Tibial artery (tissue), 4 donors: ENCODE measurements at regions not wholly inside any gene's neighbourhood (a gene's known extent, or its start where the extent isn't known, plus 50 kb on each side); places are given as distances from the start of the nearest gene placed in this dataset.

ENCODE experiments used
- DNase-seq, 2 donors: peaks; one replicate each; pipeline ENCODE4 v3.0.0-alpha.2; 2019
- H3K27ac ChIP-seq, 2 donors: fragments of 200-600 bp; sonication (generic) in 1 of 2; 1 replicate in 1 of 2; 2 replicates in 1 of 2; pipeline ENCODE4 v1.5.1; 2018 to 2019; ENCODE audit warnings: mild to moderate bottlenecking in 1 of 2
- H3K27me3 ChIP-seq, 2 donors: fragments of 200-600 bp; sonication (generic) in 1 of 2; one replicate each; pipeline versions ENCODE4 v1.5.1 to v1.6.0; 2016 to 2019
- H3K36me3 ChIP-seq, 3 donors: fragments of 200-600 bp; sonication (generic) in 2 of 3; one replicate each; pipeline ENCODE4 v1.5.1; 2016 to 2019; ENCODE audit warnings: mild to moderate bottlenecking in 2 of 3
- H3K4me1 ChIP-seq, 4 donors: fragments of 200-600 bp; sonication (generic) in 2 of 4; 1 replicate in 3 of 4; 2 replicates in 1 of 4; pipeline ENCODE4 v1.5.1; 2016 to 2019
- H3K4me3 ChIP-seq, 2 donors: fragments of 200-600 bp; sonication (generic) in 1 of 2; 1 replicate in 1 of 2; 2 replicates in 1 of 2; pipeline ENCODE4 v1.5.1; 2018 to 2019; ENCODE audit warnings: mild to moderate bottlenecking in 2 of 2
- H3K9me3 ChIP-seq, 3 donors: fragments of 200-600 bp; sonication (generic) in 1 of 3; one replicate each; pipeline ENCODE4 v1.5.1; 2016 to 2019
- CTCF ChIP-seq, 2 experiments: fragments of 200-600 bp in 1 of 2; fragments of 450-650 bp in 1 of 2; IDR thresholded peaks; one replicate each; pipeline ENCODE4 v1.5.1; 2017 to 2019; ENCODE audit warnings: antibody characterized with exemption in 2 of 2, mild to moderate bottlenecking in 1 of 2, moderate library complexity in 1 of 2
- intact Hi-C: fragments of 100-400 bp; cut with DNase I; formaldehyde crosslinking; loops from one replicate; pipeline ENCODE4 v1.15.0; 2023; ENCODE audit warnings: low total_unique reads

GRCh38 chr16:51797669-51798259, 646.7 kb upstream of the SALL1 start:
- DNase-seq, result no peak
- H3K9me3 ChIP-seq, result no peaks in the 10 kb centered on the region
- no peak for TF ChIP-seq CTCF (IDR thresholded peaks at IDR 0.05)
- no peak overlapping the region for H3K4me3 ChIP-seq
- intact Hi-C loops, result no loop called here
- H3K36me3 ChIP-seq, result no peaks in the 10 kb centered on the region
- no peaks in the 10 kb centered on the region for H3K27me3 ChIP-seq
- H3K4me1 ChIP-seq, result no peaks in the 10 kb centered on the region
- no peak overlapping the region for H3K27ac ChIP-seq

GRCh38 chr16:51779240-51779639, 628.2 kb upstream of the SALL1 start:
- H3K27me3 ChIP-seq, result no peaks in the 10 kb centered on the region
- no peak overlapping the region for H3K27ac ChIP-seq
- no peaks in the 10 kb centered on the region for H3K4me1 ChIP-seq
- no peak for TF ChIP-seq CTCF (IDR thresholded peaks at IDR 0.05)
- H3K36me3 ChIP-seq, result no peaks in the 10 kb centered on the region
- intact Hi-C loops, result no loop called here
- no peak for DNase-seq
- H3K4me3 ChIP-seq, result no peak overlapping the region
- no peaks in the 10 kb centered on the region for H3K9me3 ChIP-seq

- no peak for DNase-seq
- intact Hi-C loops, result no loop called here
- H3K9me3 ChIP-seq, result no peaks in the 10 kb centered on the region
- no peak overlapping the region for H3K27ac ChIP-seq
- no peaks in the 10 kb centered on the region for H3K36me3 ChIP-seq
- no peaks in the 10 kb centered on the region for H3K4me1 ChIP-seq
- no peak for TF ChIP-seq CTCF (IDR thresholded peaks at IDR 0.05)
- H3K4me3 ChIP-seq, result no peak overlapping the region
- no peaks in the 10 kb centered on the region for H3K27me3 ChIP-seq
Measured at GRCh38 chr16:51773071-51773890, 622.2 kb upstream of the SALL1 start.

GRCh38 chr16:51766739-51767138, 615.7 kb upstream of the SALL1 start:
- Histone ChIP-seq H3K27ac (no peak overlapping the region), H3K27me3 (peaks cover 0 to 6% of the 10 kb centered on the region in 2 donors), H3K9me3 (no peaks in the 10 kb centered on the region), H3K4me1 (peaks cover 0 to 6% (median 0%) of the 10 kb centered on the region in 4 donors), H3K4me3 (no peak overlapping the region), H3K36me3 (no peaks in the 10 kb centered on the region)
- TF ChIP-seq CTCF (IDR thresholded peaks at IDR 0.05), result no peak
- intact Hi-C loops, result no loop called here
- no peak for DNase-seq

- DNase-seq, result no peak
- Histone ChIP-seq H3K4me1 (peaks cover 0 to 9% (median 0%) of the 10 kb centered on the region in 4 donors), H3K27ac (no peak overlapping the region)
Measured at GRCh38 chr16:51763072-51763661, 612.1 kb upstream of the SALL1 start.

More at GRCh38 chr16:51763072-51763661, 612.1 kb upstream of the SALL1 start:
- Histone ChIP-seq H3K9me3 (no peaks in the 10 kb centered on the region), H3K36me3 (no peaks in the 10 kb centered on the region), H3K4me3 (no peak overlapping the region), H3K27me3 (peaks cover 0 to 7% of the 10 kb centered on the region in 2 donors)
- no peak for TF ChIP-seq CTCF (IDR thresholded peaks at IDR 0.05)
- intact Hi-C loops, result no loop called here
